Astrocyte (in vitro differentiated cells and primary cell): ENCODE measurements at regions not wholly inside any gene's neighbourhood (a gene's known extent, or its start where the extent isn't known, plus 50 kb on each side); places are given as distances from the start of the nearest gene placed in this dataset.

ENCODE experiments used
- DNase-seq: peaks from one replicate; pipeline ENCODE4 v3.0.0-alpha.2; 2010; ENCODE audit warnings: low read depth
- FAIRE-seq: peaks from 2 replicates; lab custom pipeline; 2011; peaks lifted over from hg19 to GRCh38; lab: Jason Lieb, UNC
- H2AFZ ChIP-seq: 2 replicates; pipeline ENCODE4 v1.6.0; 2012; ENCODE audit warnings: low read depth, low read length, inconsistent platforms
- H3K27ac ChIP-seq: 2 replicates; pipeline ENCODE4 v1.5.1; 2011; ENCODE audit warnings: low read depth, low read length, inconsistent platforms
- H3K27me3 ChIP-seq: 2 replicates; pipeline ENCODE4 v1.6.0; 2011; ENCODE audit warnings: low read length, inconsistent platforms; ENCODE audit not compliant: insufficient read depth
- H3K36me3 ChIP-seq: 2 replicates; pipeline ENCODE4 v1.5.1; 2011; ENCODE audit warnings: low read length, inconsistent platforms; ENCODE audit not compliant: insufficient read depth
- H3K4me1 ChIP-seq: 2 replicates; pipeline ENCODE4 v1.5.1; 2011; ENCODE audit warnings: low read length, inconsistent platforms; ENCODE audit not compliant: insufficient read depth
- H3K4me2 ChIP-seq: 2 replicates; pipeline ENCODE4 v1.6.0; 2012; ENCODE audit warnings: low read length, inconsistent platforms
- H3K4me3 ChIP-seq: 2 replicates; pipeline ENCODE4 v1.5.1; 2011; ENCODE audit warnings: low read depth, mild to moderate bottlenecking, low read length, inconsistent platforms; ENCODE audit not compliant: insufficient read depth
- H3K79me2 ChIP-seq: 2 replicates; pipeline ENCODE4 v1.6.0; 2012; ENCODE audit warnings: mild to moderate bottlenecking, low read length, inconsistent platforms; ENCODE audit not compliant: insufficient read depth
- H3K9ac ChIP-seq: 2 replicates; pipeline ENCODE4 v1.6.0; 2012; ENCODE audit warnings: mild to moderate bottlenecking, low read length, inconsistent platforms
- H3K9me3 ChIP-seq: 2 replicates; pipeline ENCODE4 v1.5.1; 2012; ENCODE audit warnings: low read depth, mild to moderate bottlenecking, low read length, inconsistent platforms; ENCODE audit not compliant: insufficient read depth
- H4K20me1 ChIP-seq: 2 replicates; pipeline ENCODE4 v1.6.0; 2012; ENCODE audit warnings: low read length, inconsistent platforms; ENCODE audit not compliant: insufficient read depth
- H3K27ac Mint-ChIP-seq: one replicate; pipeline ENCODE4 v1.8.0; 2021; ENCODE audit warnings: mild to moderate bottlenecking, mixed read lengths; ENCODE audit not compliant: unreplicated experiment
- H3K27me3 Mint-ChIP-seq: one replicate; pipeline ENCODE4 v1.8.0; 2021; ENCODE audit warnings: low read depth, mixed read lengths; ENCODE audit not compliant: unreplicated experiment
- H3K36me3 Mint-ChIP-seq: one replicate; pipeline ENCODE4 v1.8.0; 2021; ENCODE audit warnings: low read depth, mixed read lengths; ENCODE audit not compliant: unreplicated experiment
- H3K4me1 Mint-ChIP-seq: one replicate; pipeline ENCODE4 v1.8.0; 2021; ENCODE audit warnings: low read depth, mixed read lengths; ENCODE audit not compliant: unreplicated experiment
- H3K4me3 Mint-ChIP-seq: one replicate; pipeline ENCODE4 v1.8.0; 2021; ENCODE audit warnings: mild to moderate bottlenecking, moderate library complexity, mixed read lengths; ENCODE audit not compliant: unreplicated experiment
- H3K9me3 Mint-ChIP-seq: one replicate; pipeline ENCODE4 v1.8.0; 2021; ENCODE audit warnings: mild to moderate bottlenecking, mixed read lengths; ENCODE audit not compliant: unreplicated experiment
- EZH2 ChIP-seq: IDR thresholded peaks from 2 replicates; pipeline ENCODE4 v1.6.1; 2012; ENCODE audit warnings: mild to moderate bottlenecking, low read length, inconsistent platforms; ENCODE audit not compliant: insufficient read depth
- TF ChIP-seq, protein P1 (sequence below): IDR thresholded peaks from 2 replicates; pipeline ENCODE4 v1.5.1; 2011; ENCODE audit warnings: low read depth, mild to moderate bottlenecking, inconsistent platforms, low read length, moderate library complexity; ENCODE audit not compliant: insufficient read depth

DNA sequence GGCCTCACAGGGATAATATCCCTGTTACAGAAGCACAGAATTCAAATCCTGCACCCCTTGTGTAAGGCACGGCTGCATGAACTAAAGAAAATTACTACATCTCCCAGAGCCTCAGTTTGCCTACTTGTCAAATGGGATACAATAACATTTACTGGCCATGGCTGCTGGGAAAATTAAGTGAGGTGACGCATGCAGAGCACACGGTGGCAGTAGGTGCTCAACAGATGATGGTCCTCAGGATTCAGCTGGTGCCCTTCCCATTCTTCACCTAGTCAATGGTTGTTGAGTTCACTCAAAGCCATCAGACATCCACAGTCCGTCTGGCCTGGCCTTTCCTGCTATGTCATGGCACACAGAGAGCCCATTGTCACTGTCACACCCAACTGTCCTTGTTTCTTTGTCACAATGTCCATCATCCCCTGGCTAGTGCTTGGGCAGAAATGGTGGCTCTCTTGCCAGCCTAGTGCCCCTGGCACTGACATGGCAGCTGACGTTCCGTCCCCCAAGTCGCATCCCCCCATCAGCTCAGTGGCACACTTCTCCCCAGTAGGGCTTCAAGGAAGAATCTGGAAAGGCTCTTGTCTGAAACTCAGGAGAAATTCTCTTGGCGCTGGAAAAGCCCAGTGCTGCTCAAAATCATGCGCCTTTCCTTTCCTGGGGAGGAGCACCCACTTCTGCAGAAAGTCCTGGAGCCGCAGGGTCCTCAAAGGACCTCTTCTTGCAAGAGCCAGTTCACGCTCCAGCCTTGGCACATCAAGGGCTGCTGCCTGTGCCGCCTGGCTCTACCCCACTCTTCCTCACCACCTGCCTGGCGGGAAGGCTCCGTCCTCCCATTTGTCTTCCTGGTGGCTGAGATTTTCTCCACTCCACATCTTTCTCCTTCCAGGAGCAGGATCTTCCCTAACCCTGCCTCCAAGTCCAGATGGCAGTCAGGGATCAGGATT, 55.9 kb upstream of the SLC66A3 start:
- no peak for DNase-seq
- no peak overlapping the region for H3K4me3 ChIP-seq

DNA sequence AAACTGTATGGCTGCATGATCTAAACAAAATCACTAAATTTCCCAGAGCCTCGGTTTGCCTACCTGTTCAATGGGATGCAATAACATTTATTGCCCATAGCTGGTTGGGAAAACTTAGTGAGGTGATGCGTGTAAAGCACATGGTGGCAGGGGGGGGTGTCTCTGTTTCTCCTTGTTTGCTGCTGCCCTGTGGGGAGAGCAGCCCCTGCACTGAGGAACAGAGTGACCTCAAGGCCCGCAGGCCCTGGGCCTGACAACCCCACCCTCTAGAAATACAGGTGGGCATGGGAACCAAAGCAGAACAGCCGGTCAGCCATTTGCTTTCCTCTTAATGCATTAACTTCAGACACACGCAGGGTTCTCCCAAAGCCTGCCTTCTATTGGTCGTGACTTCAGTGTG, 55.1 kb upstream of the SLC66A3 start:
- H3K36me3 Mint-ChIP-seq = no peaks in the 10 kb centered on the region
- no peaks in the 10 kb centered on the region for H3K9me3 ChIP-seq
- peaks cover 4% of the 10 kb centered on the region for H3K9me3 Mint-ChIP-seq
- H3K27me3 Mint-ChIP-seq = peaks cover 24% of the 10 kb centered on the region
- no peak overlapping the region for H3K9ac ChIP-seq
- no peaks in the 10 kb centered on the region for H4K20me1 ChIP-seq
- H3K27me3 ChIP-seq = peaks cover 4% of the 10 kb centered on the region
- H2AFZ ChIP-seq = no peak overlapping the region
- H3K4me1 Mint-ChIP-seq = peaks cover 14% of the 10 kb centered on the region
- no peak overlapping the region for H3K4me3 Mint-ChIP-seq
- FAIRE-seq = no peak
- DNase-seq = no peak
- H3K4me1 ChIP-seq = peaks cover 4% of the 10 kb centered on the region
- H3K27ac ChIP-seq = no peak overlapping the region
- TF ChIP-seq, protein P1, sequence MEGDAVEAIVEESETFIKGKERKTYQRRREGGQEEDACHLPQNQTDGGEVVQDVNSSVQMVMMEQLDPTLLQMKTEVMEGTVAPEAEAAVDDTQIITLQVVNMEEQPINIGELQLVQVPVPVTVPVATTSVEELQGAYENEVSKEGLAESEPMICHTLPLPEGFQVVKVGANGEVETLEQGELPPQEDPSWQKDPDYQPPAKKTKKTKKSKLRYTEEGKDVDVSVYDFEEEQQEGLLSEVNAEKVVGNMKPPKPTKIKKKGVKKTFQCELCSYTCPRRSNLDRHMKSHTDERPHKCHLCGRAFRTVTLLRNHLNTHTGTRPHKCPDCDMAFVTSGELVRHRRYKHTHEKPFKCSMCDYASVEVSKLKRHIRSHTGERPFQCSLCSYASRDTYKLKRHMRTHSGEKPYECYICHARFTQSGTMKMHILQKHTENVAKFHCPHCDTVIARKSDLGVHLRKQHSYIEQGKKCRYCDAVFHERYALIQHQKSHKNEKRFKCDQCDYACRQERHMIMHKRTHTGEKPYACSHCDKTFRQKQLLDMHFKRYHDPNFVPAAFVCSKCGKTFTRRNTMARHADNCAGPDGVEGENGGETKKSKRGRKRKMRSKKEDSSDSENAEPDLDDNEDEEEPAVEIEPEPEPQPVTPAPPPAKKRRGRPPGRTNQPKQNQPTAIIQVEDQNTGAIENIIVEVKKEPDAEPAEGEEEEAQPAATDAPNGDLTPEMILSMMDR = no peak
- TF ChIP-seq EZH2 = no peak
- no peak overlapping the region for H3K27ac Mint-ChIP-seq
- no peaks in the 10 kb centered on the region for H3K79me2 ChIP-seq
- H3K4me3 ChIP-seq = no peak overlapping the region
- no peak overlapping the region for H3K4me2 ChIP-seq
- H3K36me3 ChIP-seq = no peaks in the 10 kb centered on the region

More for the DNA sequence above, 55.9 kb upstream of the SLC66A3 start:
- Histone ChIP-seq H3K4me2 (no peak overlapping the region), H4K20me1 (no peaks in the 10 kb centered on the region), H3K27me3 (peaks cover 4% of the 10 kb centered on the region), H3K4me1 (peaks cover 4% of the 10 kb centered on the region), H3K9ac (no peak overlapping the region), H3K79me2 (no peaks in the 10 kb centered on the region), H3K9me3 (no peaks in the 10 kb centered on the region), H3K27ac (no peak overlapping the region), H3K36me3 (no peaks in the 10 kb centered on the region), H2AFZ (no peak overlapping the region)
- TF ChIP-seq, protein P1 = no peak
- TF ChIP-seq EZH2 = no peak
- Mint-ChIP-seq H3K27ac (no peak overlapping the region), H3K4me3 (no peak overlapping the region), H3K27me3 (peaks cover 26% of the 10 kb centered on the region), H3K9me3 (peaks cover 4% of the 10 kb centered on the region), H3K4me1 (peaks cover 14% of the 10 kb centered on the region), H3K36me3 (no peaks in the 10 kb centered on the region)
- no peak for FAIRE-seq

GRCh38 chr2:11100976-11101375, 54.3 kb upstream of the SLC66A3 start:
- H3K36me3 Mint-ChIP-seq = no peaks in the 10 kb centered on the region

More at GRCh38 chr2:11100976-11101375, 54.3 kb upstream of the SLC66A3 start:
- no peak for DNase-seq
- Histone ChIP-seq H3K27ac (no peak overlapping the region), H3K27me3 (peaks cover 4% of the 10 kb centered on the region), H3K4me3 (no peak overlapping the region), H3K36me3 (no peaks in the 10 kb centered on the region), H3K4me1 (peaks cover 4% of the 10 kb centered on the region), H3K9ac (no peak overlapping the region), H4K20me1 (no peaks in the 10 kb centered on the region), H3K4me2 (no peak overlapping the region), H3K79me2 (no peaks in the 10 kb centered on the region), H3K9me3 (no peaks in the 10 kb centered on the region), H2AFZ (no peak overlapping the region)
- peaks cover 14% of the 10 kb centered on the region for H3K4me1 Mint-ChIP-seq
- TF ChIP-seq, protein P1 = no peak
- TF ChIP-seq EZH2 = no peak
- no peak overlapping the region for H3K27ac Mint-ChIP-seq
- no peak for FAIRE-seq
- H3K4me3 Mint-ChIP-seq = no peak overlapping the region
- H3K9me3 Mint-ChIP-seq = peaks cover 4% of the 10 kb centered on the region
- peaks cover 24% of the 10 kb centered on the region for H3K27me3 Mint-ChIP-seq
